ENCODE measurements at regions not wholly inside any gene's neighbourhood (a gene's known extent, or its start where the extent isn't known, plus 50 kb on each side); places are given as distances from the start of the nearest gene placed in this dataset.

- Histone ChIP-seq H3K36me3 (no peaks in the 10 kb centered on the region), H3K27ac (no peak overlapping the region), H3K27me3 (no peaks in the 10 kb centered on the region), H3K9me3 (no peaks in the 10 kb centered on the region), H3K4me3 (no peak overlapping the region), H3K4me1 (peaks cover 0 to 12% (median 0%) of the 10 kb centered on the region in 3 donors)
- WGBS, 2 donors (ENCODE audit: low coverage in 1 of 2) = 85 to 93% methylated on average over 4 to 5 of the region's 14 CpGs
- peak; percentile 43 for ATAC-seq
- TF ChIP-seq POLR2A (IDR thresholded peaks at IDR 0.05) (no peak), EP300 (IDR thresholded peaks at IDR 0.05) (no peak), POLR2AphosphoS5 (IDR thresholded peaks at IDR 0.05) (no peak), CTCF (IDR thresholded peaks at IDR 0.05) (no peak)
These were observed 372.6 kb upstream of the NT5C1B start for GRCh38 chr2:18961991-18962421.

GRCh38 chr2:18959952-18960717 is 370.8 kb upstream of the NT5C1B start:
- H3K9me3 ChIP-seq = peaks cover 0 to 1% (median 0%) of the 10 kb centered on the region in 3 donors
- no peak overlapping the region for H3K4me3 ChIP-seq
- H3K4me1 ChIP-seq = peaks cover 0 to 12% (median 0%) of the 10 kb centered on the region in 3 donors
- H3K36me3 ChIP-seq = no peaks in the 10 kb centered on the region
- no peak overlapping the region for H3K27ac ChIP-seq
- TF ChIP-seq POLR2AphosphoS5 (IDR thresholded peaks at IDR 0.05) (no peak), CTCF (IDR thresholded peaks at IDR 0.05) (no peak), EP300 (IDR thresholded peaks at IDR 0.05) (no peak), POLR2A (IDR thresholded peaks at IDR 0.05) (no peak)
- ATAC-seq = no peak
- no peaks in the 10 kb centered on the region for H3K27me3 ChIP-seq

DNA sequence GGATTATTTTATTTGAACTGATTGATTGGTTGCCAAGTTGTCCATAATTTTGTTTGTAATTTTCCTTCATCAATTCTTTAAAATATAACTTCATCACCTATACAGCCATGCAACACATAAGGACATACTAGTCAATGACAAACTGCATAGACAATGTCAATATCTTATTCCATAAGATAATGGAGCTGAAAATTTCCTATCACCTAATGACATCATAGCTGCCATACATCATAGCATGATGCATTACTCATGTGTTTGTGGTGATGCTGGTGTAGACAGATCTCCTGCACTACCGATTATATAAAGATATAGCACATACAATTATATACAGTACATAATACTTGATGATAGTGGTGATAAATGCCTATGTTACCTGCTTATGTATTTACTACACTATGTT is 369.8 kb upstream of the NT5C1B start:
- WGBS, 2 donors (ENCODE audit: low coverage in 1 of 2) = 85 to 100% methylated on average over 1 of the region's 1 CpG
- ATAC-seq = no peak
- no peaks in the 10 kb centered on the region for H3K36me3 ChIP-seq
- peaks cover 0 to 12% (median 0%) of the 10 kb centered on the region in 3 donors for H3K4me1 ChIP-seq
- H3K9me3 ChIP-seq = peaks cover 0 to 9% (median 0%) of the 10 kb centered on the region in 3 donors
- no peak overlapping the region for H3K27ac ChIP-seq
- no peak for TF ChIP-seq POLR2A (IDR thresholded peaks at IDR 0.05)
- no peak for TF ChIP-seq EP300 (IDR thresholded peaks at IDR 0.05)
- TF ChIP-seq POLR2AphosphoS5 (IDR thresholded peaks at IDR 0.05) = no peak
- TF ChIP-seq CTCF (IDR thresholded peaks at IDR 0.05) = no peak
- no peaks in the 10 kb centered on the region for H3K27me3 ChIP-seq
- H3K4me3 ChIP-seq = no peak overlapping the region

DNA sequence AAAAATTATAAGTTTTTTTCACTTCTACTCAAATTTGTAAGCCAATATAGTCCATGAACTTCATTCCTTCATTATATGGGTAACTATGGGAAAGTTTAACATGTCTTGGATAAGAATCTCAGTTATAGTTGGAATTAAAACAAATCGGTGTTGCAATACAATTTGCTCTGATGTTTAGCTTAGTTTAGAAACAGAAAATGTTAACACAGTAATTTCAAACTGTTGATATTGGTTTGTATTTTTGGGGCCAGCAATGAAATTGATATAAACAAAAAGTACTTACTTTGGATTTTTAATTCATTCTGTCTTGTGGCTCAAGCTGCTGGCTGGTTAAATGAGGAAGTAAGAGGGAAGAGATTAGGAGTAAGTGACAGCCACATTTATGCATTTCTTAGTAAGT is 368.5 kb upstream of the NT5C1B start:
- no peaks in the 10 kb centered on the region for H3K36me3 ChIP-seq
- ATAC-seq = no peak
- peaks cover 0 to 12% (median 0%) of the 10 kb centered on the region in 3 donors for H3K4me1 ChIP-seq
- peaks cover 0 to 9% (median 0%) of the 10 kb centered on the region in 3 donors for H3K9me3 ChIP-seq
- H3K4me3 ChIP-seq = no peak overlapping the region
- H3K27ac ChIP-seq = no peak overlapping the region
- H3K27me3 ChIP-seq = no peaks in the 10 kb centered on the region
- whole genome bisulfite sequencing, 2 donors (ENCODE audit: low coverage in 1 of 2) = 33 to 50% methylated on average over 1 of the region's 1 CpG
- TF ChIP-seq POLR2A (IDR thresholded peaks at IDR 0.05) (no peak), EP300 (IDR thresholded peaks at IDR 0.05) (no peak), POLR2AphosphoS5 (IDR thresholded peaks at IDR 0.05) (no peak), CTCF (IDR thresholded peaks at IDR 0.05) (no peak)

- no peak overlapping the region for H3K4me3 ChIP-seq
- H3K27ac ChIP-seq = peak overlapping the region; percentile 24 to 57 (median 50)
- no peak for ATAC-seq
- H3K36me3 ChIP-seq = no peaks in the 10 kb centered on the region
- 9 to 13% methylated on average over 2 to 4 of the region's 5 CpGs for whole genome bisulfite sequencing, 2 donors (ENCODE audit: low coverage in 1 of 2)
- peaks cover 6 to 19% (median 13%) of the 10 kb centered on the region in 3 donors for H3K4me1 ChIP-seq
- peak; percentile 28 for TF ChIP-seq POLR2AphosphoS5 (IDR thresholded peaks at IDR 0.05)
- no peak for TF ChIP-seq POLR2A (IDR thresholded peaks at IDR 0.05)
- peaks cover 0 to 9% (median 0%) of the 10 kb centered on the region in 3 donors for H3K9me3 ChIP-seq
- H3K27me3 ChIP-seq = no peaks in the 10 kb centered on the region
These were observed 361.0 kb upstream of the NT5C1B start for GRCh38 chr2:18950361-18950851.

Data from gastroesophageal sphincter (tissue), 4 donors.